Activated T-cell treated with anti-CD3 and anti-CD28 coated beads, Interleukin-2, amount 50 U/mL, for 4 hours (primary cell): ENCODE measurements at regions not wholly inside any gene's neighbourhood (a gene's known extent, or its start where the extent isn't known, plus 50 kb on each side); places are given as distances from the start of the nearest gene placed in this dataset.
A peak's percentile ranks its signal among the peaks of the same experiment; 100 is the strongest.

Source experiments
- ATAC-seq, 2 donors: fragments of 200-7000 bp; cut with Tn5 transposase; one replicate each; pipeline ENCODE4 v1.10.0; 2021
- DNase-seq: peaks from one replicate; pipeline ENCODE4 v3.0.0-alpha.2; 2020
- H3K27me3 Mint-ChIP-seq: one replicate; pipeline ENCODE4 v1.8.0; 2021; ENCODE audit warnings: low read depth, mixed read lengths
- H3K36me3 Mint-ChIP-seq: one replicate; pipeline ENCODE4 v1.8.0; 2022; ENCODE audit warnings: mixed read lengths; ENCODE audit not compliant: insufficient read depth
- H3K4me1 Mint-ChIP-seq: one replicate; pipeline ENCODE4 v1.8.0; 2021; ENCODE audit warnings: low read depth, mixed read lengths
- H3K4me3 Mint-ChIP-seq: one replicate; pipeline ENCODE4 v1.8.0; 2021; ENCODE audit warnings: mild to moderate bottlenecking, moderate library complexity, mixed read lengths
- H3K9me3 Mint-ChIP-seq: one replicate; pipeline ENCODE4 v1.8.0; 2021; ENCODE audit warnings: mixed read lengths

DNA sequence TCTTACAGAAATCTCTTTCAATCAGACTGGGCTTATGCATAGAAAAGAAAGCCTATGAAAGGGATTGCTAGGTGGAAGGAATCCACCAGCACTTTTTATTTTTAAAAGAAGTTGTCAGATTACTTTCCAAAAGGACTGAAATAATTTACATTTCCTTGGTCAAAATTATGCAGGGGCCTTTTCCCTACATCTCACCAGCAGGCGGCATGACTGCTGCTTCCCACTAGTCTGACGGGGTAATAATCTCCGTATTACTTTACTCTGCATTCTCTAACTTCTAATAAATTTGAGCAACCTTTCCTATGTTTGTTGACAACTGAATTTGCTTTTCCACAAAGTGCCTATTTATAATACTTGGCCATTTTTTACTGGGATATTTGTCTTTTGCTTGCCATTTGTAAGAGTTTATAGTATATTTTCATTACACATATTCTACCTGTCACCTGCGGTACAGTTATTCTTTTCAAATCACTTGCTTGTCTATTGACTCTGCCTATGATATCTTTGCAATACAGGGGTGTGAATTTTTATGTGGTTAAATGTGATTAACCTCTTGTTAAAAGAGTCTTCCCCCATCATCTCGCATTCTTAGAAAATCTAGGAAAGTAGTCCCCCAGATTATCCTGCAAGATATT, 51.9 kb upstream of the USP47 start:
- Mint-ChIP-seq H3K4me1 (no peaks in the 10 kb centered on the region), H3K9me3 (no peaks in the 10 kb centered on the region), H3K36me3 (no peaks in the 10 kb centered on the region), H3K4me3 (no peak overlapping the region), H3K27me3 (peaks cover 8% of the 10 kb centered on the region)
- ATAC-seq: peak in 1 of 2 donors; percentile 38
- no peak for DNase-seq

DNA sequence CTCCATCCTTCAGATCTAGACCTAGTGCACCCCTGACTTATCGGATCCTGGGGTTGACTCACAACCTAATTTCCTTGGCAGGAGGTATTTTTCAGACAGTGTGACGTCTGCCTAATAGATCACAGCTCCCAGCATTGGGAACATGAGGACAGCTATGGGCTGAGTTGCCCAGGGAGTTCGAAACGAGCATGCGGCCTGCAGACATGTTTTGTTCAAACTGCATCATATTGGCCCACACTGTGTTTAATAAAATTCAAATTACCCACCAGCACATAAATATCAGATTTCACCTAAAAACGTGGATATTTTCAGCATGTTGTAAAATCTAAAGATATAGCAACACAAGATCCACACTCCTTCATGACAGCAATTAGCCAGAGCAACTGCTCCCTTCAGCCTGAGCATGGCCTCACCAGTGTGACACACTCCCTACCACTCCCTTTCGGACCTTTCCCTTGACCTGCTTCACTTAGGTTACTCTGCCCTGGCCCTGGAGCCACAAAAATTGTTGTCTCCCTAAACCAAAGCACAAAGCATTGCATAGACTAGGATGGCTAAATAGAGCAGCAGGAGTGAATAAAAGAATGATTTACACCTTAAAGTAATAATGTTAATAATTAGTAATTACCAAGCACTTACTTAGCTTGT, 53.6 kb upstream of the USP47 start:
- Mint-ChIP-seq H3K4me1 (no peaks in the 10 kb centered on the region), H3K4me3 (no peak overlapping the region), H3K9me3 (no peaks in the 10 kb centered on the region), H3K27me3 (peaks cover 6% of the 10 kb centered on the region), H3K36me3 (no peaks in the 10 kb centered on the region)
- no peak for DNase-seq
- no peak for ATAC-seq

DNA sequence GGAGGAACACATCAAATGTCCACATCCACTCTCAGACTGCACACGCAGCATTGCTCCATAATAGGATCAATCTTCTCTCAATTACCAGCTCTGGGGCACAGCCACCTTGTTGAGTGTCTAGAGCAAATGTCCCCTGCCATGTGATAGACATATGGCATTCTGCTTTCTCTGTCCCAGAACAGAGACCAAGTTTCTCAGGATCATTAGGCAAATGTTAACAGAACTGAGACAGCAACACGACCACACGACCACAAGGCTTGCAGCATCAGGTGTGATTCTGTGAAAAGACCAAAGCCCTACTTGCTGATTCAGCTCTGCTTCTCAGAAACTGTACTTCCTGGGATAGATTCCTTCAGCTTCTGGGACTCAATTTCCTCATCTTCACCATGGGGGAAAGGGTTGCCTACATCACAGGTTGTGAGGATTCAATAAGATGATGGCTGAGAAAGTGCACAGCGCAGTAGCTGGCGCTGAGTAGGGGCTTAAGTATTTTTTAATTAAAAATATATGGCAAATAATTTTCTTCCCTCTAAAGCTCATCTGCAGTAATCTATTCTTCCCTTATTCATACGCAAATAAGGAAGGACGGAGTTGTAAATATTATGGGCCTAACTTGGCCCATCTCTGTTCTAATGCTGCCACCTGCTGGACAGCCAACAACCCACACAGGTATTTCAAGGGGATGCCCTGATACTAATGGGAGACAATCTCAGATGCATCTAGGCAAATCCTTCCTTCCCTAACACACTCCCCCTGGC, 54.3 kb upstream of the USP47 start:
- DNase-seq (peak; percentile 64), ATAC-seq (peak; percentile 84 to 85)
- H3K4me3 Mint-ChIP-seq: no peak overlapping the region
- no peaks in the 10 kb centered on the region for H3K36me3 Mint-ChIP-seq
- peaks cover 5% of the 10 kb centered on the region for H3K27me3 Mint-ChIP-seq
- H3K9me3 Mint-ChIP-seq: no peaks in the 10 kb centered on the region
- H3K4me1 Mint-ChIP-seq: no peaks in the 10 kb centered on the region

DNA sequence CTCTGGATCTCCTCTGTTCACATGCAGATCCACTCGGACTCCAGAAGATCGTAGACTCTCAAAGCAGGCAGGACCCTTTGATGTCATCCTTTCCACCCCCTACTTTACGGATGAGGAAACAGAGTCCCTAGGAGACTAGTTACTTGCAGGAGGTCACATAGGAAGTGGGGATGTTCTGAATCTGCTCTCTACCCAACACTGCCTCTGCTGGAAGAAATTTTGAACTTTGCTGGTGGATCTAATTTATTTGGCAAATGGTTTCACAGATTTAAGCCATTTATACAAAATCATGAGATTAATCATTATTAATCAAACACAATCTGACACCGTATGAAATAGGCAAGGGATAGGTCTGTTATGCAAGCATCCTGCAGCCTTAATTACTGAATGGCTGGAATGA, 55.0 kb upstream of the USP47 start:
- H3K27me3 Mint-ChIP-seq: peaks cover 5% of the 10 kb centered on the region
- ATAC-seq (no peak), DNase-seq (no peak)
- H3K4me3 Mint-ChIP-seq: no peak overlapping the region
- H3K4me1 Mint-ChIP-seq: no peaks in the 10 kb centered on the region
- H3K36me3 Mint-ChIP-seq: no peaks in the 10 kb centered on the region
- H3K9me3 Mint-ChIP-seq: no peaks in the 10 kb centered on the region

DNA sequence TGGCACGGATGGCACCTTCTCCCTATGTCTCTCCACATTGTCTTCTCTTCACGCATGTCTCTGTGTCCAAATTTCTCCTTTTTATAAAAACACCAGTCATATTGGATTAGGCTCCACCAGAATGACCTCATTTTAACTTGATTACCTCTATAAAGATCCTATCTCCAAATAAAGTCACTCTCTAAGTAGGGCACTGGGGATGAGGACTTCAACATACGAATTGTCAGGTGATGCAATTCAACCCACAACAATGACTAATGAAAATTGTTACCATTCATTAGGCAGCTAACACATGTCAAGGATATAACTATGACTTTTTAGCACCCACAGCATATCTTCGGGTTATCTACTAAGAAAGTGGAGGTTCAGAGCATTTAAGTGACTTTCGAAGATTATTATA, 55.5 kb upstream of the USP47 start:
- peaks cover 5% of the 10 kb centered on the region for H3K27me3 Mint-ChIP-seq
- no peak for DNase-seq

DNA sequence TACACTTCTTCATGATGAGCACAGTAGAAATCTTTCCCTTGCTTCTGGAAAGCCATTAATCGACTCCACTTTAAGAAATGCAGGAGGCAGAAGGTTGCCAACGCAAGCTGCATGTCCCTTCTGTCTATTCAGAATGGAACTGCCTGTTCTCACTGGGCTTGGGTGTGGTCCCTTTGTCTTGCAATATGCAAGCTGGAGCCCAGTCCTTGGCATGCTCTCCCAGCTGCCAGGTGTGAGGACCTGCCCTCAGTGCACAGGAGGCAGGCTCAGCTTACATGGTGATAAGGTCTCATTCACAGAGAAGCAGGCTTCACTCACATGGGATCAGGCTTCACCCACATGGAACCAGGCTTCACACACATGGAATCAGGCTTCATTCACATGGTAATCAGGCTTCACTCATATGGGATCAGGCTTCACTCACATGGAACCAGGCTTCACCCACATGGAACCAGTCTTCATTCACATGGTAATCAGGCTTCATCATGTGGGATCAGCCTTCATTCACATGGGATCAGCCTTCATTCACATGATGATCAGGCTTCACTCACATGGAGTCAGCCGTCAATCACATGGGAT, 59.2 kb upstream of the USP47 start:
- H3K4me1 Mint-ChIP-seq: no peaks in the 10 kb centered on the region
- DNase-seq: no peak
- H3K27me3 Mint-ChIP-seq: peaks cover 24% of the 10 kb centered on the region
- H3K9me3 Mint-ChIP-seq: no peaks in the 10 kb centered on the region
- no peak for ATAC-seq
- H3K36me3 Mint-ChIP-seq: no peaks in the 10 kb centered on the region
- no peak overlapping the region for H3K4me3 Mint-ChIP-seq

More for the DNA sequence above, 55.5 kb upstream of the USP47 start:
- H3K36me3 Mint-ChIP-seq: no peaks in the 10 kb centered on the region
- H3K9me3 Mint-ChIP-seq: no peaks in the 10 kb centered on the region
- H3K4me1 Mint-ChIP-seq: no peaks in the 10 kb centered on the region
- ATAC-seq: no peak
- no peak overlapping the region for H3K4me3 Mint-ChIP-seq

DNA sequence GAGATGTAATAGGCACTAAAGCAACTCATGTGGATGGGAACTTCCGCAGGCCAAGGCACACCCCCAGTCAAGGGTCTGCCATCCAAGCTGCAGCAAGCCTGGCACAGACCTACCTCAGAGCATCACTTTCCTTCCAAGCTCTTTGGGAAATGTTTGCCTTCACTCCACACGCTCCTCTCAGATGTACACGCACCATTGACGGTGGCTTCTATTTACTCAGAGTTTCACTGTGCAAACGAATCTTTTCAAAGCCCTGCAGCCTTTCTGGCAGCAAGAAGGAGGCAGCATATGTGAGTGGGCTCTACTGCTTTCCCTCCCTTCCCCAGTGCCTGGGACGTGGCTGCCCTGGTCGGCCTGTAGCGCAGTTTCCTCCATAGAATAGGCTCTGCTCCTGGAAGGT, 60.9 kb upstream of the USP47 start:
- ATAC-seq (no peak), DNase-seq (no peak)

DNA sequence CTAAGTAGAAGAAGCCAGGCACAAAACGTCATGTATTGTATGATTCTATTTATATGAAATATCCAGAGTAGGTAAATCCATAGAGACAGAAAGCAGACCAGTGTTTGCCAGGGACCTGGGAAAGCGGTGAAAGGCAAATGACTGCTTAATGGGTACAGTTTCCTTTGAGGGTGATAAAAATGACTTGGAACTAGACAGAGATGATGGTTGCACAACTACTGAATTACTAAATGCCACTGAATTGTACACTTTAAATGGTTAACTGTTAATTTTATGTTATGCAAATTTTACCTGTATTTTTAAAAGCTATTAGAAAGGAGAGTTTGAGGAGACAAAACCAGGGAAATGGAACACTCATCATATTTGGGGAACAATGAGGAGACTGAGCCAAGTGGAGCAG, 61.8 kb upstream of the USP47 start:
- DNase-seq: no peak
- no peak overlapping the region for H3K4me3 Mint-ChIP-seq
- H3K9me3 Mint-ChIP-seq: no peaks in the 10 kb centered on the region
- peaks cover 31% of the 10 kb centered on the region for H3K27me3 Mint-ChIP-seq
- ATAC-seq: no peak
- H3K36me3 Mint-ChIP-seq: no peaks in the 10 kb centered on the region
- no peaks in the 10 kb centered on the region for H3K4me1 Mint-ChIP-seq

More for the DNA sequence above, 60.9 kb upstream of the USP47 start:
- no peaks in the 10 kb centered on the region for H3K4me1 Mint-ChIP-seq
- no peaks in the 10 kb centered on the region for H3K9me3 Mint-ChIP-seq
- H3K27me3 Mint-ChIP-seq: peaks cover 30% of the 10 kb centered on the region
- H3K4me3 Mint-ChIP-seq: no peak overlapping the region
- H3K36me3 Mint-ChIP-seq: no peaks in the 10 kb centered on the region

DNA sequence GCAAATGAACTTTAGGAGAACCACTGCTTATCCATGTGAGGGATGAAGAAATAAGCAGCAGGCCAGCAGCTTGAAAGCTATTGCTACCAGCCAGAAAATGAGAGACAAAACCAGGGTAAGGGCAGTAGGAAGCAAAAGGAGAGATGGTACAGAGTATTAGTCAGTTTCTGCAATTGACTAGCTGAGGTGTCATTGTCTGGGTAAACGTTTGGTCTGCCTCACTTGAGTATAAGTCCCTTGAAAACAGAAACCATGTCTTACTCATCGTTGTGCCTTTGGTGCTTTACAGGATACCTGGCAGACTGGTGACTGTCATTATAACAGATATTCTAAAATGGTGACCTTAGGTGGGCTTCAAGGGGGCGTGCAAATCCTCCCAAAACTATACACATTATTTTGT, 63.9 kb upstream of the USP47 start:
- ATAC-seq (peak; percentile 65 to 72), DNase-seq (no peak)

DNA sequence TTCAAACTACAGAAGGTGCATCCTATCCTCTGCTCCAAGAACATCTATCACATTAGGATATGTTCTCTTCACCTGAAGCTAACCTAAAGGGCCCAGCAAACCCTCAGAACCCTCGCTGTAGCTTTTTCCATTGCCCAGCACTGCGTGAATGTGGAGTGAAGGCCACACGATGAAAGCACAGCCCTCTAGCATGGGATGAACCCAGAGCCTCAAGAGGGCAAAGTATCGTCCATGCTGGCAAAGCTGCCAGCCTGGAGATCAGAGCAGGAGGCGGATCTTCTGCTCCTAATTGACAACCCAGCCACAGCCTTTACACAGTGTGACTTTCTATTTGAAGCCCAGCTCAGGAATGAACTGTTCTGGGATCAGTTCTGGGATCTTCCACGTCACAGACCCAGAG, 65.1 kb upstream of the USP47 start:
- Mint-ChIP-seq H3K27me3 (peaks cover 27% of the 10 kb centered on the region), H3K36me3 (no peaks in the 10 kb centered on the region), H3K4me3 (no peak overlapping the region), H3K9me3 (no peaks in the 10 kb centered on the region), H3K4me1 (no peaks in the 10 kb centered on the region)
- ATAC-seq: no peak
- DNase-seq: no peak

More for the DNA sequence above, 63.9 kb upstream of the USP47 start:
- Mint-ChIP-seq H3K4me1 (no peaks in the 10 kb centered on the region), H3K27me3 (peaks cover 27% of the 10 kb centered on the region), H3K9me3 (no peaks in the 10 kb centered on the region), H3K4me3 (no peak overlapping the region), H3K36me3 (no peaks in the 10 kb centered on the region)

DNA sequence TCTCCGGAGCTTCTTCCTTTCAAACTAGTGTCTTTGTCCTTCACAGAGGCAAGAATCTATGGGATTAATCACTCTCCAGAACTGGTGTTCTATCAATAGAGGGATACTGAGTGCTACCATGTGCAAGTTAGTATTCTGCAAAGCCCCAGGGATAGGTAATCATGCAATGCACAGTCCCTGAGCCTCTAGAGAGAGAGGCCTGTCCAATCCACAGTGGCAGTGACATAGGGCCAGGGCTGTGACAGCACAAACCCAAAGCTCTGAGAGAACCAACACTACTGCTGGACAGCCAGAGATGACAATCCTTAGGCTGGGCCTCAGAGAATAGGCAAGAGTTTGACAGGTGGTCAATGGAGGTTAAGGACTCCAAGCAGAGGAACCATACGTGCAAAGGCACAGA, 66.8 kb upstream of the USP47 start:
- Mint-ChIP-seq H3K4me1 (no peaks in the 10 kb centered on the region), H3K36me3 (no peaks in the 10 kb centered on the region), H3K4me3 (no peak overlapping the region), H3K27me3 (peaks cover 20% of the 10 kb centered on the region), H3K9me3 (no peaks in the 10 kb centered on the region)
- ATAC-seq: no peak
- DNase-seq: no peak

DNA sequence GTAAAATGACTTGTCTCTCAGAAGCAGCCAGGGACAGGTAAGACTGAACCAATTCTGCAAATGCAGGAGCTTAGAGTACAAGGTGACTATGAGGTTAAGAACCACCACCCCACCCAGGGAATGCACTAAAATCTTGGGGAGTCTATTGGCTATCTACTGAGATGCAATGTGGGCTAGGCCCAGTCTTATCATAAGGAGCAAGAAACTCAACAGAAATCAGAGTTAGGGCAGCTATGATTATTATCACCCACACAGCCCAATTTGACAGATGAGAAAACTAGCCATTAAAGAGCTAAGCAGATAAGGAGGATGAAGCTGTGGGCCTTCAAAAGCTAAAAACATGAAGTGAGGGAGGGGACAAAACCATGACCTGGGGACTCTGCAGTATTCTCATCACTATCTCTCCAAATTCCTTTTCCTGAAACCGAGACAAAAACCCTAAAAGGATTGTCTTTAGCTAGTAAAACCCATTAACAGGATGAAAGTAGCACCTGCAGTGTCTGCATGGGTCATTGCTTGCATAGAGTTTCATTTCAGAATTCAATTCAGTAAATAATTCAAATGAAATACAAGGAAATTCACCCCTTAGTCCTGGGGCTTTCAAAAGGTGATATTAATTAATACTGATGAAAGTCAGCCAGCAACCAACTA, 68.8 kb upstream of the USP47 start:
- DNase-seq (no peak), ATAC-seq (no peak)
- Mint-ChIP-seq H3K9me3 (no peaks in the 10 kb centered on the region), H3K4me1 (no peaks in the 10 kb centered on the region), H3K4me3 (no peak overlapping the region), H3K27me3 (peaks cover 7% of the 10 kb centered on the region), H3K36me3 (no peaks in the 10 kb centered on the region)

DNA sequence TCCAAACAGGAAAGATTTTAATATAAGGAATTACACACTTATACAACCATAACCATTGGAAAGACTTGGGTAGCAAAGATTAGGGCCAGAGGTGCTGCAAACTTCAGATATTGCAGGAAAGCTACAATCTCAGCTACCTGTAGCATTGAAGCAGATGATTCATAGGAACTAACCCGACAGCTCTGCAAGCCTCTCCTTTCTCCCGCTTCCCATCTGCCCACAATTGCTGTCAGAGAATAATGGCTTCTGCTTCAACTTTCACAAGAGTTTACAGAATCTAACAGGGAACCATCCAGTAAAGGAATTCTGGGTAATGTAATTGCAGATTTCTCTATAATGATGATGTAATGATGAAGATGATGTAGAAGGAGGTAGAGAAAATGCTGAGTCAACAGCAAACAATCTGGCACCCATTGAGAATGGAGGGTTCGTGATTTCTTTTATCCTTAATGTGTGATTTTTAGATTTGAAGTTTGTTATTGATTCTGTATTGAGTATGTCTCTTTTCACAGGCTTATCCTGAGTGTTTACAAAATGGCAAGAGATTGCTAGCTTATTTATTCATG, 70.8 kb upstream of the USP47 start:
- Mint-ChIP-seq H3K4me3 (no peak overlapping the region), H3K36me3 (no peaks in the 10 kb centered on the region), H3K27me3 (peaks cover 9% of the 10 kb centered on the region), H3K9me3 (no peaks in the 10 kb centered on the region), H3K4me1 (no peaks in the 10 kb centered on the region)
- no peak for ATAC-seq
- DNase-seq: no peak

DNA sequence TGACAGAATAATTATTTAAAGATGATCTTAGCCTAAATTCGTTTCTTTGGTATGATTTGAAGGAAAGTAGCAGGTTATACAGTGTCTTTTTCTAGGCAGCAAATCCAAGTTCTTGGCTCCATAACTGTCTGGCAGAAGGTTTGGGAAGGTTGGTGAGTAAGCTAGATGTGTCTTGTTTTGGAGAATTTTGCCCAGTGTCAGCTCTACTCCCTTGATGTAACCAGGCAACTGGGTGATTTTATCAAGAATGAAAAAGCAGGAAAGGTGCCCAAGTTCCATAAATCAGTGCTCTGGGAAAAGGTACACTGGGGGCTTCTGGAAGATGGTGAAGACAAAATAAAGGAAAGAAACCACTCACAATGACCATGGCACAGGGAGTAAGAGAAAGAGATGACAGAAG, 71.5 kb upstream of the USP47 start:
- Mint-ChIP-seq H3K27me3 (peaks cover 12% of the 10 kb centered on the region), H3K36me3 (no peaks in the 10 kb centered on the region), H3K9me3 (no peaks in the 10 kb centered on the region), H3K4me3 (no peak overlapping the region), H3K4me1 (no peaks in the 10 kb centered on the region)
- ATAC-seq (no peak), DNase-seq (no peak)
